Fibroblast of skin of right quadriceps (primary cell): ENCODE measurements at regions not wholly inside any gene's neighbourhood (a gene's known extent, or its start where the extent isn't known, plus 50 kb on each side); places are given as distances from the start of the nearest gene placed in this dataset.

Experiments used
- DNase-seq: peaks from one replicate; pipeline ENCODE4 v3.0.0-alpha.2; 2013

DNA sequence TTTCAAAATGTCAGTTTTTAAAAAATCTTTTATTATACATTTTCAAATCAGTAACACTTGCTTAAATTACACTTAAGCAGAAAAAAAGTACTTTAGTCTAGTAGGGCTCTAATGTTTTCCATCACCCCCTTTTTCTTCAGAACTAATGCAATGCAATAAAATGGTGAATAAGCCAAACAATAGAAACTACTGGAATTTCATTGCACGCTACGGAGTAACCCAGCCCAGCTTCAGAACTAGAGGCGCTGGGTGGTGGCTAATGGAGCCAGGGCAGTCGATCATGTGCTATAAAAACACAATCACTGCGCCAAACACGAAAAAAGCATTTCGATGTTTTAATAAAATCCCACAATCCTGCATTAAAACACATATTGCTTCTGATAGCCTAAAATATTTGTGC is 59.9 kb upstream of the ODAD2 start:
- DNase-seq, result no peak

DNA sequence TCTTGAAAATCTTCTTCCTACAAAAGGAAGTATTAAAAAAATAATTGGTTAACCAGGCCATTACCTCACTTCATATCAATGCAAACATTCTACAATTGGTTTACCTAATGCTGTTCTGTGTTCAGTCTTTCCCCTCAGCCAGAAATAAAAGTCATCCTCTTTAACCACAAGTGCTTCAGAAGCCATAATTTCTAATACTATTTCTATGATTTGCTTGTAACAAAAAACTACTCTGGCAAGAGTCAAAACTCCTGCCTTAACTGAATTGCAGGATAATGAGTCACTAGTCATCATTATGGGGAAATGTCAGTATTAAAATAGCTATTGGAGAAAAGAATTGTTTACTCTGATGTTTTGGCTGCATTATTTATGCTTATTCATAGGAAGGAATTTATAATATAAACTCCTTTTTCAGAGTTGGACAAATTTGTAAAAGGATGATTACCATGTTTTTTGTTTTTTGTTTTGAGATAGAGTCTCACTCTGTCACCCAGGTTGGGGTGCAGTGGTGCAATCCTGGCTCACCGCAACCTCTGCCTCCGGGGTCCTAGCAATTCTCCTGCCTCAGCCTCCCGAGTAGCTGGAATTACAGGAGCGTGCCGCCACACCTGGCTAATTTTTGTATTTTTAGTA is 55.5 kb upstream of the ODAD2 start:
- DNase-seq, result peak; percentile 97

DNA sequence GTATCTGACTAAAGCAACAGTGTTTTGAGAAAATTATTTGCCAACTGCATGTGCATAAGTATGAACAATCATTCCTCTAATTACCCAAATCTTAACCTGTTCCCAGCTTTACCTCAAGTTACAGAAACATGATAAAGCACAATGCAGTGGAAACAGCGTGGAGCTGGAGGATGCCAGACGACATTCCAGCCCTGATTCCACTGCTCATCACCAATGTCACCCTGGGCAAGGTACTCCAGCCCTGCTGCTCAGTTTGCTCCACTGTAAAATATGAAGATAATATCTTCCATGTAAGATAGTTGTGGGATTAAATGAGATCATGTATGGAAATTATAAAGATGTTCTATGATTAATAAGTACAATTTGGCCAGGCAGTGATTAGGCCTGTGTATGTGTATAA is 50.4 kb upstream of the ODAD2 start:
- DNase-seq, result no peak
